ENCODE measurements at regions not wholly inside any gene's neighbourhood (a gene's known extent, or its start where the extent isn't known, plus 50 kb on each side); places are given as distances from the start of the nearest gene placed in this dataset.

DNA sequence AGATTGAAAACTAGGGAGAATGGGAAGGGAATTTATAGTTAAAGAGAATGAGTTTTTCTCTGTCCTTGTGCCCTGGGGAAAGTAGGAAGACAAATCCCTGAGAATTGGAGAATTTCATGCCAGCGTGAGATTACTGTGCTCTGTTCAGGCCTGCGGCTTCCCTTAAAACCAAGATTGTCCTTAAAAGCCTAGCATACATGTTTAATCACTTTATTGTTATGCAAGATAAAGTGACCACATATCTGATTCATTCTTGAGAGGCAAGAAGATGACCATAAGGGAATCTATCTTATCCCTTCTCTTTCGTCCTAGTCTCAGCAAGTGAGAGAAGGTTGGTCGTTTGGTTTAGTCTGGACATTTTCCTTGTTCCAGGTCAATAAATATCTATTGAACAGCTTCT lies 75.9 kb downstream of the ADCYAP1 start:
- TF ChIP-seq EZH2 (IDR thresholded peaks at IDR 0.05; ENCODE audit: insufficient read depth, poor library complexity, severe bottlenecking) (no peak), EZH2phosphoT487 (IDR thresholded peaks at IDR 0.05; ENCODE audit: insufficient read depth, low read depth) (no peak)
